HG03108 (cell line): ENCODE measurements at regions not wholly inside any gene's neighbourhood (a gene's known extent, or its start where the extent isn't known, plus 50 kb on each side); places are given as distances from the start of the nearest gene placed in this dataset.
"Not testable (repeated sequence)": the region's sequence is repeated elsewhere in the genome, so short reads cannot be mapped to it uniquely, and the experiment has no call there.

Experiments
- ATAC-seq: cut with Tn5 transposase; IDR thresholded peaks from one replicate; pipeline ENCODE4 v1.9.1; 2021; ENCODE audit warnings: moderate library complexity; ENCODE audit not compliant: unreplicated experiment

DNA sequence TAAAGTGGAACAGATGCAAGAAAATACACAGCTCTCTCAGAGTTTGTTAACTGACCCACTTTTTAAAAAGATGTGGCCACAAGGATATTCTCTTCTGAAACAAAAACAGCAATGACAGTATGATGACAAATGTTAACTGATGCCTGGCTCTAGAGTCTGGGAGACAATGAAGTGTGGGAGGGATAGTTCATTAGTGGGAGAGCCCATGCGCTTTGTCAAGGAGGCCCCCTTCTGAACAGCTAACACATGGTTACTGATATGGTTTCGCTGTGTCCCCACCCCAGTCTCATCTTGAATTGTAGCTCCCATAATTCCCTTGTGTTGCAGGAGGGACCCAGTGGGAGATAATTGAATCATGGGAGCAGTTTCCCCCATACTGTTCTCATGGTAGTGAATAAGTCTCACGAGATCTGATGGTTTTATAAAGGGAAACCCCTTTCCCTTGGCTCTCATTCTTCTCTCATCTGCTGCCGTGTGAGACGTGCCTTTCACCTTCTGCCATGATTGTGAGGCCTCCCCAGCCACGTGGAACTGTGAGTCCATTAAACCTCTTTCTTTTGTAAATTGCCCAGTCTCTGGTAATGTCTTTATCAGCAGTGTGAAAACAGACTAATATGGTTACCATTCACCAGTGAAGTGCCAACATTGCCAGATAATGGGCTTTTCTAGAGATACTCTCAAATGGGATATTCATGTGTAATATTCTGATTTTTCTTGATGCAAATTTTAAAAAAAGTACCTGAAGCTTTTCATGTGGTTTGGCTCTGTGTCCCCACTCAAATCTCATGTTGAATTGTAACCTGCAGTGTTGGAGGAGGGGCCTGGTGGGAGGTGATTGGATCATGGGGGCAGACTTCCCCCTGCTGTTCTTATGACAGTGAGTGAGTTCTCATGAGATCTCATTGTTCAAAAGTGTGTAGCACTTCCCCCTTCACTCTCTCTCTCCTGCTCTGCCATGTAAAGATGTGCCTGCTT lies 435.8 kb downstream of the SHISA9 start:
- ATAC-seq, result not testable (repeated sequence)

DNA sequence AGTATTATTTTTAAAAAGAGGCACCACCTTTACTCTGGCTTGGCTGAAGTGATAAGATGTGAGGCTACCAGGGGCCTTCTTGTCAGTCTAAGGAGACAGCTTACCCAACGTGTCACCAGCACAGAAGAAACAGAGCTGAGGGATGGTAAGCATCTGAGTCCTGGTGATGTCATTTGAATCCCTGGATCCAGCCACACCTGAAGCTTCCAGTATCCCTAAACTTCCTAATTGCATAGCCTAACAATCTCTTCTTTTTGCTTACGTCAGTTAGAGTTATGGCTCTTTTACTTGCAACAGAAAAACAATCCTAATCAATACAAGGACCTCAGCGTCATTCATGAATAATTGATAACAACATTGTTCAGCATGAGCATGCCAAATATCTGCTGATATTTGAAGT lies 436.6 kb downstream of the SHISA9 start:
- ATAC-seq, result no peak

DNA sequence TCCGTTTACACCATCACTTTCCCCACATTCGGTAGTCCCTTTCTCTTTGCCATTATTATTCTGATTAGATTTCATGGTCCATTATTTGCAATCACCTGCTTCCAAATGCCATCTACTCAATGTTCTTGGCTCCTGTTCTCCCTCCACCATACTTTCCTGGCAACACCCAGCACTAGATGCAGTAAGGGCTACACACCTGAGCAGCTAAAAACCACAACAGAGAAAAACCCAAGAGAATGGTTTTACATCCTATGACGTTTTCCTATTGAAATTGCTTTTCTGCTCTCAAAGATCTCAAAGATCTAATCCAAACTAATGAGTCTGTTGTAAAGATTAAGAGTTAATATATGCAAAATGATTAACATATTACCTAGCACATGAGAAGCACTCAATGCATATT lies 441.3 kb downstream of the SHISA9 start:
- no peak for ATAC-seq

DNA sequence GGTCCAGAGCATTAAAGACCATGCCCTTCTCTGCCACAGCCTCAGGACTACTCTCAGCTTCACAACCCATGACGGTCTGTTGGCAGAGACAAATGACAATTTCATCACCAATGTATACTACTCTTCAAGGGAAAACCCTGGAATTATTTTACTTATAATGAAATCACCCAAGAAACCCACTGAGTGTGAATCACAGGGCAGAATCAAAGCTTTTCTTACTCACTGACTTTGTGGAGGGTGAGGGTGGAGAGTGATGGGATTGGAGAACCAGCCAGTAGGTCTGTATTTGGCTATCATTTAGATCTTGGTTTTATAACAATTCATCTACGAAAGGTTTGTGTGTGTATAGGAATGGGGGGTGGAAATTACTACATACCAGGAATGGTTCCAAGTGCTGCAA lies 442.6 kb downstream of the SHISA9 start:
- ATAC-seq, result no peak

DNA sequence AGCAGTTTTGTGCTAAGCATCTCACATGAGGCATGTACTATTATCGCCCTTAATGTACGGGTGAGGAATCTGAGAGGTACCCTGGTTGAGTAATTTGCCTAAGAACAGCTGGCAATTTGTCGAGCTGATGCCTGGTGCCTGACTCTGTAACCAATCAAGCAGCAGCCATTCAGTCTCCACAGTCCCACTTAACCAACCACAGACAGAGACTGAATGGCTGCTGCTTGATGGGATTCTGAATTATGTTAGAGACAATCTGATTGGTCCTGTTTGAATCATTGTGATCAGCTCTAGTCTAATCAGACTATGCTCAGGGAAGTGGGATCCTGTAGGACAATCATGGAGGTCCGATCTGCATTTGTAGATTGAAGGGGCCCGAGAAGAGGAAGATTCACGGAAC lies 447.0 kb downstream of the SHISA9 start:
- no peak for ATAC-seq

DNA sequence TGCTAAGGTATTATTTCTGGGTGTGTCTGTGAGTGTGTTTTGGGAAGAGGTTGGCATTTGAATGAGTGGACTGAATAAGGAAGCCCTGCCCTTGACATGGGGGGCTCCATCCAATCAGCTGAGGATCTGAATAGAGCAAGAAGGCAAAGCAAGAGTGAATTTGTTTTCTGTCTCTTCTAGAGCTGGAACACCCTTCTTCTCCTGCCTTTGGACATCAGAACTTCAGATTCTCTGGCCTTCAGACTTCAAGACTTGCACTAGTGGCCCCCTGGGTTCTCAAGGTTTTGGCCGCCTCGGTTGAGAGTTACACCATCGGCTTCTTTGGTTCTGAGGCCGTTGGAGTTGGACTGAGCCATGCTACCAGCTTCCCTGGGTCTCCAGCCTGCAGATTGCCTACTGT lies 448.6 kb downstream of the SHISA9 start:
- no peak for ATAC-seq

DNA sequence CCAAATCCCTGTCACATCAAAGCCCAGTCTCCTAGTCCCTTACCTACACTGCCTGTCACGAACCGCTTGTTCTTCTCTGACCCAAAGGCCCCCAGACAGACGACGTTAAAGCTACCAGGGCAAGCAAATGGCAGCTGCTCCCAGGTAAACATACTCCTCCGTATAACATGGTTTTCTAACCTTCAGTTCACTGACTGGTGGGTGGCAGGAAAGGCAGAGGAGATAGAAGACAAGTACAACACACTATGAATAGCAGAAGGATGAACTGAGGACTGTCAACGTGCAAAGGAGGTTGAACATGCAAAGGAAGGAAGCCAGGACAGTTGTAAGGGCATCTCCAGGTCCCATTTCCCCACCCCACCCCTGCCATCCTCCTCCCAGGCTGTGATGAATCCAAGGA lies 449.8 kb downstream of the SHISA9 start:
- no peak for ATAC-seq

DNA sequence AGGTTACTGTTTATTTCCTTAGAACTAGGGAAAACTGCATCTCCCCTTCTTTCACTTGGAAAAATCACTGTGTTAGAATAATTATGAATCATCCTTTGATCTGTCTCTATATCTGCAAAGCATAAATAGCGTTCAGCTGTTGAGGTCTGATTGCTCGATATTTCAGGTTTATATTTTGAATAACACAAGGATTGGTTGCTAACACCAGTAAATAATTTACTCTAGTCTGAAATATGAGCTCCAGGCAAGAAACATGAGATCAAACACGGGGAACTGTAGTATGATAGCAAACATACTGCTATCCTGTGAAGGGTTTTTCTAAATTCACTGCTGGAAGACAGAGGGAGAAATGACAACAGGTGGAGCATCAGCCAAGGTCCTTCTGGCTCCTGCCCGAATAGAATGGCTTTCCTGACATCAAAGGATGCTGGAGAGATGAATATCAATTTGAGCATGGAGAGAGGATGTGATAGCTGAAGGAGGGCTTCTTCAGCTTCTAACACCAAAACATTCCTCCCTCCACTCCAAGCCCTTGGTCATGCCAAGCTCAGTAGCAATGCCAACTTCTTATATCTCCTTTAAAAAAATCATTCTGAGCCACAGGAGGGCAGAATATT lies 450.3 kb downstream of the SHISA9 start:
- ATAC-seq, result no peak

DNA sequence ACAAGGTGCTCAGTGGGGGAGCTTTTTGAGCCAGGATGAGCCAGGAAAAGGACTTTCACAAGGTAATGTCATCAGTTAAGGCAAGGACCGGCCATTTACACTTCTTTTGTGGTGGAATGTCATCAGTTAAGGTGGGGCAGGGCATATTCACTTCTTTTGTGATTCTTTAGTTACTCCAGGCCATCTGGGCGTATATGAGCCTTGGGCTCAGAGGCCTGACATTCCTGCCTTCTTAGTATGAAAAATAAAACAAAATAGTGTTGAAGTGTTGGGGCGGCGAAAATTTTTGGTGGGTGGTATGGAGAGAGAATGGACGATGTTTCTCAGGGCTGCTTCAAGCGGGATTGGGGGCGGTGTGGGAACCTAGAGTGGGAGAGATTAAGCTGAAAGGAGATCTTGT lies 451.4 kb downstream of the SHISA9 start:
- not testable (repeated sequence) for ATAC-seq

DNA sequence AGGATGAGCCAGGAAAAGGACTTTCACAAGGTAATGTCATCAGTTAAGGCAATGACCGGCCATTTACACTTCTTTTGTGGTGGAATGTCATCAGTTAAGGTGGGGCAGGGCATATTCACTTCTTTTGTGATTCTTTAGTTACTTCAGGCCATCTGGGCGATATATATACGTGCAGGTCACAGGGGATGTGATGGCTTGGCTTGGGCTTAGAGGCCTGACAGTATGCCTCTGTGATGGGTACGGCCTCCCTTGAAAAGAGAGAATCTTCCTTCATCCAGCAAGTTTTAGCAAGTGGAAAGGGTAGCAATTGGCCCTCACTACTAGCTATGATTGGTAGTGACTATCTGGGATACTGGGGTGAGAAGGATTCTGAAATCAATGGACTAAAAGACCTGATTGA lies 456.4 kb downstream of the SHISA9 start:
- ATAC-seq, result not testable (repeated sequence)

DNA sequence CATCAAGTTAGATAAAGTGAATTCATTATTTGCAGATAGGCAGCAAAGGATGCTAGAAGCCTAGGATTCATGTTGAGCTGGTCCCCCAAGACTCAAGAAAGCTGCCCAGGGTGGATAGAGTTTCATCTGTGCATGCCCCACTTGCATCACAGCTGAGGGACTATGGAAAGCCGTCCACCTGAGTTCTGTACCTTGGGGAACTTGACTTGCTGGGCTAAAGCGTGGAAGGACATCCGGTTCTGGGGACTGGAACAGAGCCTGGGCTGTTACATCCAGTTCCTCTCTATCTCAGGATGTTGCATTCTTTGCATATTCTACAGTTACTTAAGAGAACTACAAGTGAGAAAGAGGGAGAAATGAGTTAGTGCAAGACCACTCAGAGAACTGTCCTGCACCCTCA lies 458.4 kb downstream of the SHISA9 start:
- no peak for ATAC-seq

DNA sequence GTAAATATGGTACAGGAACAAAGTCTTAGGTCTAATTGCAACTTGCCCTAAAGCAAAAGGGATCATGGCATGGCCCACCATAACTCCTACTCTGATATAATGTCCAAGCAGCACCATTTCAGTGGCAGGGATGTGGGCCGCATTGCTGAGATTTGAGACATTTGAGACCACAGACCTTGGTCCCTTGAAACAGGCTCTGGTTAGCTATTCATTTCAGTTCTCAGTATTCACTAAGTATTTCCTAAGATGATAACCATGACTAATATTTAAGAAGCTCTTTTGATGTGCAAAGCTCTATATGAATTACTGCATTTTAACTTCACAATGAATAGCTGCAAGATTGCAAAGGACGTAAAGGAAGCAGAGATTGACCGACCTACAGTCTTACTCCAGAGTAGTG lies 471.0 kb downstream of the SHISA9 start:
- no peak for ATAC-seq

DNA sequence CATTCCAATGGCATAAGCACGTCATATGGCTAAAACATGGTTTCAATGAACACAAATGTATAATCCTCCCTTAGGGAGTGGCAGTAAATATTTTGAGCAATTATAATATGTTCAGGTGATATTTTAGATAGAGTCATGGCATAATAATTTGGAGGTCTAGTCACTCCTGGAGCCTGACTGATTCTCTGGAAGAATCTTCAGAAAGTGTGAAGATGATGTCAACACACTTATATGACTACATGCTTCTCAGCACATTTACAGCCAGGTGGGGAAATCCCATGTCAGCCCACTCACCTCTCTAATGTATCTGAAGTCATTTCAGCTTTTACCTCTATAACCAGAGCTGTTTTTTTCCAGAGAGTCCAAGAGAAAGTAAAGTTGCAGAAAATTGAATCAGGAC lies 474.8 kb downstream of the SHISA9 start:
- ATAC-seq, result no peak

DNA sequence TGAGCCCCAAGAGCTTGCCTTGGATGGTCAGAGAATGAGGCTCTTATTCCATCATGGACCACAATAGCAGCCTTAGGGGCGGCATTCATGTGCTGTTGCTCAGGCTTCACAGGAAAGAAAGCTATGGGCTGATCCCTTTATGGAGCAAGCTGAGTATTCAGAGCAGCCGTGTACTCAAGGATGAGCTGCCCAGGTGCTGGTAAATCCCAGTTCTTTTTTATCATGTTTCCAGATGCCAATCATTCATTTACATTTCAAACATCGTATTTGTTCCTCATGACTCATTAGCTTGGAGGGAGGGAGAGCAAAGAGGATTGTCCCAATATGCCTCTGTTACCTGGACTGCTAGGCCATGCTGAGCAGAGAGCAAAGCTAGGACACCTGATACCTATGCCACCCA lies 475.7 kb downstream of the SHISA9 start:
- no peak for ATAC-seq

DNA sequence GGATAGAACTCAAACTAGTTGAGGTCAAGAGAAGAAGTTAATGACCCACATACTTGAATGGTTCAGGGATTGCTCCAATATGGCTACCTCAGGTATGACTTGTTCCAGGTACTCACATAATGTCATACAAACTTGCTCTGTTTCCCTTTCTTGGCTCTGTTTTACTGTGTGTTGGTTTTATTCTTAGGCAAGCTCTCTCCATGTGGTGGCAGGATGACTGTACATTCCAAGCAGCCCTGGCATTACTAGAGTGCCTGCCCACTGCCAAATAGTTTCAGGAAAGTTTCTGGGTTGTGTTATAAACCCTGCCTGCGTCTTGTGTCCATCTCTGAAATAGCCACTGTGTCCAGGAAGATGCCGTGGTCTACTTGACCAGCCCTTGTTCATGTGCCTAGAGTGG lies 476.8 kb downstream of the SHISA9 start:
- ATAC-seq, result no peak

DNA sequence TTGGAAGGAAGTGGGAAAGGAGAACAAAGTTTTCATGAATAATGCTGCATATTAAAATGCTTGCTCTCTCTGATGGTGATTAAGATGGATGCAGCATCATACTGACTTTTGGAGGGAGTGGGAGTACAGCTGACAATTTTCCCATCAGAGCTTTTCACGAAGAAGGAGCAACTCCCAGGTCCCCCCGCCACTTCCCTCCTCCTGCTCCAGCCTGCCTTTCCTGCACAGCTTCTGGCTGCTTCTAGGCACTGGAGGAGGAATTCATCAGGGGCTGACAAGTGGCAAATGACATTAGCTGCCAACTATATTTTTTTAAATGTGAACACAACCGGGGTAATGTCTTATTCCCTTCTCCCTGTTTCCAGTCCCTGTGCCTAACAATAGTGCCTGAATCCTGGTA lies 477.9 kb downstream of the SHISA9 start:
- ATAC-seq, result no peak

DNA sequence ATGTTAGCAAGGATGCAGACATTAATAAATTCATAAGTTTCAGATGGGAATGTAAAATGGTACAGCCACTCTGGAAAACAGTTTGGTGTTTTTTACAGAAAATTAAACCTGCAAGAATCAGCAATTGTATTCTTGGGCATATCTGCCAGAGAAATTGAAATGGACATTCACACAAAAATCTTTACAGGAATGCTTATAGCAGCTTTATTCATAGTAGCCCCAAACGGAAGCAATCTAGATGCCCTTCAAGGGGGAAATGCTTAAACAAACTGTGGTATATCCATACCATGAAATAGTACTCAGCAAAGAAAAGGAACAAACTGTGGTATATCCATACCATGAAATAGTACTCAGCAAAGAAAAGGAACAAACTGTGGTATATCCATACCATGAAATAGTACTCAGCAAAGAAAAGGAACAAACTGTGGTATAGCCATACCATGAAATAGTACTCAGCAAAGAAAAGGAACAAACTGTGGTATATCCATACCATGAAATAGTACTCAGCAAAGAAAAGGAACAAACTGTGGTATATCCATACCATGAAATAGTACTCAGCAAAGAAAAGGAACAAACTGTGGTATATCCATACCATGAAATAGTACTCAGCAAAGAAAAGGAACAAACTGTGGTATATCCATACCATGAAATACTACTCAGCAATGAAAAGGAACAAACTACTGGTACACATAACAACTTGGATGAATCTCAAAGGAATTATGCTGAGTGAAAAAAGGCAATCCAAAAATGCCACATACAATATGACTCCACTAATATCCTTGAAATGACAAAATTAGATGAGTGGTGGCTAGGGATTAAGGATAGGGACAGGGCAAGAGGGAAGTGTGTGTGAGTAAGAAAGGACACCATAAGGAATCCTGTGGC lies 484.0 kb downstream of the SHISA9 start:
- ATAC-seq, result not testable (repeated sequence)

DNA sequence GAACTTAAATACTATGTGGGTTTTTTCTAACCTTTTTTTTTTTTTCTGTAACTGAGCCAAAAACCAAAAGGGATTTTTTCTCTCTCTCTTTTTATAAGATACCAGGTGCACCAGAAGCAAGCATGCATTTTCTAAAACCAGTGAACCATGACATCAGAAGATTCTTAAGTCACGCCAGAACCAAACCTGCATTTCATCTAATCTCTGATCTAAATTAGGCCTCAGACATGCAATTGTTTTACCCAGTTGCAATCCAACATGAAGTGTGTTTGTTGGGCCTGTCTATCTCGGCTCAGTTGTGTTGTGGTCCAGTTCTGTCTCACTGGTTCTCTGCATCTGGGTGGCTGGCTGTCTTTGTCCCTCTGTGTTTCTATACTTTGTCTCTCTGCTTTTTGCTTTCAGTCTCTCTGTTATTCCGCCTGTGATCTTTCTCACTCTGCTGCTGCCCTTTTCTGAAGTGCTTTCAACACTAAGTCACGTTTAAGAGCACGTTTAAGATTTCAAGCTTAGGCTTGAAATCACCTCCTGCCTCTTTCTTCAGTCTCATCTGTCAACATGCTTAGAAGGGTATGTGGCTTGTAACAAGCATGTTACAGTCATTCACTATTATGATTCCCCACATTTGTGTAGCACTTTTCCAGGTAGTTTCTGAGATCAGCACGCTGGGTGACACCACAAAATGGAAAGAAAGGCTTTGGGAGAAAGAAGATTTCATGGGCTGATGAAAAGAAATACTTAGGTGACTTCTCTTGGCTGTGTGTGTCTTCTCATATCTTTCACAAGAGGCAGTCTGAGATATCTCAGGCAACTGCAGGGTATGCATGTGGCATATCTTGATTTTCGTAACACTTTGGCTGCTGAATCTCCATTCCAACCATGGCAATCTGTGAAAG lies 488.9 kb downstream of the SHISA9 start:
- ATAC-seq, result no peak

DNA sequence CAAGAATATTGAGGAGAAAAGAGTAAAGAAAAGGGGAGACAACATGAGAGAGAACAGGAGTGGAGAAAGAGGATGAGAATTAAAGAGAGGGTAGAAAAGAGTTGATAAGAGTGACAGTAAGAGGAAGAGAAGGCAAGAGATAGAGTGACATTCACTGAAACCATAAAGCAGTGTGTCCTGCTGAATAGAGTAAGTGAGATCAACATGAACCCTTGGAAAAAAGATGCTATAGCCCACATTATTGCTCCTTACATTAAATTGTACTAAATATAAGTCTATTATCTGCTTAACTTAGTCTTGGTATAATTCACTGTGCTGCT lies 489.5 kb downstream of the SHISA9 start:
- no peak for ATAC-seq

DNA sequence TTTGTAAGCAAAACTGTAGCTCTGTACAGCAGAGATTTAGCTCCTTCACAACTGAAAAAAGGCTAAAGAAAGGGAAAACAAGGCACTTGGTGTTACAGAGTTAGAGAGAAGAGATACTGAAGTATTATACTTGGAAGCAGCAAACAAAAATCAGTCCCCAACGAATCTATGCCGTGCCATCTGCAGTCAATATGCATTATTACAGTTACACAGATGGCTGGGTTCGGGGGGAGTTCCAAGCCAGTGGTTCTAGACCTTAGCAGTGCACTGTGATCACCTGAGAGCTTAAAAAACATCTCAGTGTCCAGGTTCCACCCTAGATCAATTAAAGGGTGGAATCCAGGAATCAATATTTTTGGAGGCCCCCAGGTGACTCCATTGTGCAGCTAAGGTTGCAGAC lies 489.9 kb downstream of the SHISA9 start:
- no peak for ATAC-seq

DNA sequence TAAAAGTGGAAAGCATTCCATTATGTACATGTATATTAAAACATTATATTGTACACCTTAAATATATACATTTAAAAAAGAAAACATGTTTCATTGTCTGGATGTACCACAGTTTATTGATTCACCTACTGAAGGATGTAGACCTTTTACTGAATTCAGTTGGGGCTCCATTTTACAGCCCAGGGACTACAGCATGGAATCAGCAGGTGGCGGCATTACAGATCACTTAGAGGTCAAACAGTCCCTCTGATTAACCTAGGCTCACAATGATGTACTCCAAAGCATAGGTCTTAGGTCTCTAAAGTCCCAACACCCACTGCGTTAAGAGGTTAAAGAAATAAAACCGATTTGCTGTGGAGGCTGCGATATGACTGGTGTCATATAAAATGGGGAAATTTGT lies 490.9 kb downstream of the SHISA9 start:
- no peak for ATAC-seq
